ENCODE measurements at regions not wholly inside any gene's neighbourhood (a gene's known extent, or its start where the extent isn't known, plus 50 kb on each side); places are given as distances from the start of the nearest gene placed in this dataset.

GRCh38 chr1:38466487-38466886 is 393.1 kb downstream of the RRAGC start:
- H3F3A ChIP-seq (ENCODE audit: insufficient read depth, low read length), result no peaks in the 10 kb centered on the region
- H3K4me1 ChIP-seq (ENCODE audit: insufficient read depth, low read length, severe bottlenecking), result no peaks in the 10 kb centered on the region
- H3K36me3 ChIP-seq (ENCODE audit: insufficient read depth, low read length), result no peaks in the 10 kb centered on the region
- no peak overlapping the region for H3K4me2 ChIP-seq (ENCODE audit: low read length)
- H3K79me2 ChIP-seq (ENCODE audit: insufficient read depth, low read length), result no peaks in the 10 kb centered on the region
- no peak overlapping the region for H3K9ac ChIP-seq (ENCODE audit: low read length)
- H3K4me3 ChIP-seq (ENCODE audit: low read depth, low read length, poor library complexity, severe bottlenecking), result no peak overlapping the region
- no peak for TF ChIP-seq EZH2 (IDR thresholded peaks at IDR 0.05; ENCODE audit: borderline replicate concordance, low read length)
- TF ChIP-seq, protein P1, sequence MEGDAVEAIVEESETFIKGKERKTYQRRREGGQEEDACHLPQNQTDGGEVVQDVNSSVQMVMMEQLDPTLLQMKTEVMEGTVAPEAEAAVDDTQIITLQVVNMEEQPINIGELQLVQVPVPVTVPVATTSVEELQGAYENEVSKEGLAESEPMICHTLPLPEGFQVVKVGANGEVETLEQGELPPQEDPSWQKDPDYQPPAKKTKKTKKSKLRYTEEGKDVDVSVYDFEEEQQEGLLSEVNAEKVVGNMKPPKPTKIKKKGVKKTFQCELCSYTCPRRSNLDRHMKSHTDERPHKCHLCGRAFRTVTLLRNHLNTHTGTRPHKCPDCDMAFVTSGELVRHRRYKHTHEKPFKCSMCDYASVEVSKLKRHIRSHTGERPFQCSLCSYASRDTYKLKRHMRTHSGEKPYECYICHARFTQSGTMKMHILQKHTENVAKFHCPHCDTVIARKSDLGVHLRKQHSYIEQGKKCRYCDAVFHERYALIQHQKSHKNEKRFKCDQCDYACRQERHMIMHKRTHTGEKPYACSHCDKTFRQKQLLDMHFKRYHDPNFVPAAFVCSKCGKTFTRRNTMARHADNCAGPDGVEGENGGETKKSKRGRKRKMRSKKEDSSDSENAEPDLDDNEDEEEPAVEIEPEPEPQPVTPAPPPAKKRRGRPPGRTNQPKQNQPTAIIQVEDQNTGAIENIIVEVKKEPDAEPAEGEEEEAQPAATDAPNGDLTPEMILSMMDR (IDR thresholded peaks at IDR 0.05; ENCODE audit: low read length), result no peak
- H3K9me2 ChIP-seq (ENCODE audit: low read depth, low read length), result no peaks in the 10 kb centered on the region
- H2AFZ ChIP-seq (ENCODE audit: low read length), result no peak overlapping the region
- no peaks in the 10 kb centered on the region for H3K9me3 ChIP-seq (ENCODE audit: low read length)
- H3K27ac ChIP-seq (ENCODE audit: low read depth, low read length, poor library complexity, severe bottlenecking), result no peak overlapping the region
- peaks cover 3% of the 10 kb centered on the region; the same call in 1 of the 2 replicates for H3K27me3 ChIP-seq (ENCODE audit: insufficient read depth, low read length)
- H4K20me1 ChIP-seq (ENCODE audit: insufficient read depth, low read length), result no peaks in the 10 kb centered on the region

DNA sequence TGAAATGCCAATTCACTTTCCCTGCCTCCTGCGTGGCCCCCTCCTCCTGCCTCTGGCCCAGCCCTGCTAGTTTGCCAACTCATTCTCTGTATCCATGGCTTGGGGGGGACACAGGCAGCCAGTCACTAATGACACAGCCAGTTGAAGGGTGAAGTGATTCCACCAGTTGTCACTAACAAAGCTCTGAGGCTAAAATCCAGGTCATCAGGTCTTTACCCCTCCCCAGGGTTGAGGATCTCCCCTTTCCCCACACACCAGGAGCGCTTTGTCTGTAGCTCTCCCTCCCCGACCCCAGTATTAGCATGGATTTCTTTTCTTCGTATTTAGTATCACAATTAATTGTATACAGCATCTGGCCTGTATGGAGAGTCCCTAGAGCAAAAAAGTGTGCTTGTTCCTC is 394.1 kb downstream of the RRAGC start:
- Histone ChIP-seq H4K20me1 (ENCODE audit: insufficient read depth, low read length) (no peaks in the 10 kb centered on the region), H3K27me3 (ENCODE audit: insufficient read depth, low read length) (peaks cover 3% of the 10 kb centered on the region; the same call in 1 of the 2 replicates), H3K36me3 (ENCODE audit: insufficient read depth, low read length) (no peaks in the 10 kb centered on the region), H3K9me2 (ENCODE audit: low read depth, low read length) (no peaks in the 10 kb centered on the region), H3K4me2 (ENCODE audit: low read length) (no peak overlapping the region), H3K79me2 (ENCODE audit: insufficient read depth, low read length) (no peaks in the 10 kb centered on the region), H3K9me3 (ENCODE audit: low read length) (no peaks in the 10 kb centered on the region), H3F3A (ENCODE audit: insufficient read depth, low read length) (no peaks in the 10 kb centered on the region), H3K4me1 (ENCODE audit: insufficient read depth, low read length, severe bottlenecking) (no peaks in the 10 kb centered on the region), H3K27ac (ENCODE audit: low read depth, low read length, poor library complexity, severe bottlenecking) (no peak overlapping the region), H2AFZ (ENCODE audit: low read length) (no peak overlapping the region), H3K9ac (ENCODE audit: low read length) (no peak overlapping the region), H3K4me3 (ENCODE audit: low read depth, low read length, poor library complexity, severe bottlenecking) (no peak overlapping the region)
- no peak for TF ChIP-seq EZH2 (IDR thresholded peaks at IDR 0.05; ENCODE audit: borderline replicate concordance, low read length)
- TF ChIP-seq, protein P1 (IDR thresholded peaks at IDR 0.05; ENCODE audit: low read length), result no peak

GRCh38 chr1:38464071-38464661 is 395.4 kb downstream of the RRAGC start:
- Histone ChIP-seq H3K9me2 (ENCODE audit: low read depth, low read length) (no peaks in the 10 kb centered on the region), H3K4me2 (ENCODE audit: low read length) (no peak overlapping the region), H3K36me3 (ENCODE audit: insufficient read depth, low read length) (no peaks in the 10 kb centered on the region), H3K9me3 (ENCODE audit: low read length) (no peaks in the 10 kb centered on the region), H4K20me1 (ENCODE audit: insufficient read depth, low read length) (no peaks in the 10 kb centered on the region), H3K27me3 (ENCODE audit: insufficient read depth, low read length) (peaks cover 3% of the 10 kb centered on the region; the same call in 1 of the 2 replicates), H3K79me2 (ENCODE audit: insufficient read depth, low read length) (no peaks in the 10 kb centered on the region), H2AFZ (ENCODE audit: low read length) (no peak overlapping the region), H3K9ac (ENCODE audit: low read length) (no peak overlapping the region), H3K4me3 (ENCODE audit: low read depth, low read length, poor library complexity, severe bottlenecking) (no peak overlapping the region), H3K4me1 (ENCODE audit: insufficient read depth, low read length, severe bottlenecking) (no peaks in the 10 kb centered on the region), H3F3A (ENCODE audit: insufficient read depth, low read length) (no peaks in the 10 kb centered on the region), H3K27ac (ENCODE audit: low read depth, low read length, poor library complexity, severe bottlenecking) (no peak overlapping the region)
- TF ChIP-seq, protein P1 (IDR thresholded peaks at IDR 0.05; ENCODE audit: low read length), result no peak
- no peak for TF ChIP-seq EZH2 (IDR thresholded peaks at IDR 0.05; ENCODE audit: borderline replicate concordance, low read length)

All from OCI-LY1 (cell line).